H1 (cell line): ENCODE measurements at regions not wholly inside any gene's neighbourhood (a gene's known extent, or its start where the extent isn't known, plus 50 kb on each side); places are given as distances from the start of the nearest gene placed in this dataset.

ENCODE experiments used
- CTCF ChIA-PET: fragments of 300-600 bp; sonication (Branson Sonifier 250); formaldehyde crosslinking; loops from one replicate; lab custom pipeline; 2021; ENCODE audit not compliant: partially characterized antibody; lab: Charles Lee
- POLR2A ChIA-PET: fragments of 300-600 bp; sonication (Branson Sonifier 250); formaldehyde crosslinking; loops from one replicate; lab custom pipeline; 2021; ENCODE audit warnings: inconsistent platforms; ENCODE audit not compliant: partially characterized antibody; lab: Charles Lee
- DNase-seq, 2 experiments: peaks; one replicate each; pipeline versions ENCODE4 v3.0.0 to v3.0.0-alpha.2; 2010 to 2022; ENCODE audit warnings: low spot score in 2 of 2, low read depth in 1 of 2, mixed read lengths in 1 of 2
- FAIRE-seq: peaks from 2 replicates; lab custom pipeline; 2011; peaks lifted over from hg19 to GRCh38; lab: Jason Lieb, UNC
- H2AFZ ChIP-seq: 2 replicates; pipeline ENCODE4 v1.8.1; 2012; ENCODE audit warnings: low read length, inconsistent platforms
- H2AK5ac ChIP-seq: 2 replicates; pipeline ENCODE4 v1.6.1; 2013; ENCODE audit warnings: low read depth, low read length
- H2BK120ac ChIP-seq: replicated peaks from 2 replicates; pipeline ENCODE3; 2013; ENCODE audit warnings: low read depth, low read length, inconsistent platforms
- H2BK12ac ChIP-seq: 2 replicates; pipeline ENCODE4 v1.6.1; 2013; ENCODE audit warnings: low read depth, low read length
- H2BK15ac ChIP-seq: 2 replicates; pipeline ENCODE4 v1.6.1; 2013; ENCODE audit warnings: low read length
- H2BK20ac ChIP-seq: 2 replicates; pipeline ENCODE4 v1.6.1; 2013; ENCODE audit warnings: low read length
- H2BK5ac ChIP-seq: 2 replicates; pipeline ENCODE4 v1.6.1; 2013; ENCODE audit warnings: low read depth, low read length
- H3K14ac ChIP-seq: 2 replicates; pipeline ENCODE4 v1.6.1; 2013; ENCODE audit warnings: inconsistent platforms; ENCODE audit not compliant: insufficient read length
- H3K18ac ChIP-seq: 2 replicates; pipeline ENCODE4 v1.6.1; 2013; ENCODE audit warnings: low read length; ENCODE audit errors: extremely low read depth
- H3K23ac ChIP-seq: 2 replicates; pipeline ENCODE4 v1.6.1; 2013; ENCODE audit warnings: inconsistent platforms; ENCODE audit not compliant: insufficient read length
- H3K23me2 ChIP-seq: 2 replicates; pipeline ENCODE4 v1.6.1; 2013; ENCODE audit warnings: low read depth, low read length
- H3K27ac ChIP-seq: 2 replicates; pipeline ENCODE4 v1.6.1; 2011; ENCODE audit warnings: low read depth, low read length, inconsistent platforms
- H3K27me3 ChIP-seq, 4 experiments: replicated peaks in 1 of 4; 1 replicate in 1 of 4; 2 replicates in 3 of 4; pipeline versions ENCODE4 v1.6.1 to v1.8.1; 2011 to 2013; ENCODE audit warnings: low read length in 3 of 4, mild to moderate bottlenecking in 3 of 4, inconsistent platforms in 2 of 4, mixed read lengths in 2 of 4, moderate library complexity in 1 of 4; ENCODE audit not compliant: control insufficient read depth in 3 of 4, insufficient read depth in 3 of 4; ENCODE audit errors: extremely low read depth in 1 of 4
- H3K36me3 ChIP-seq, 4 experiments: 2 replicates each; pipeline versions ENCODE4 v1.6.1 to v1.8.1; 2011 to 2013; ENCODE audit warnings: mild to moderate bottlenecking in 4 of 4, low read length in 3 of 4, moderate library complexity in 2 of 4, control low read depth in 1 of 4, inconsistent platforms in 1 of 4; ENCODE audit not compliant: insufficient read depth in 4 of 4, control insufficient read depth in 2 of 4
- H3K4ac ChIP-seq: replicated peaks from 2 replicates; pipeline ENCODE3; 2013; ENCODE audit warnings: low read length, low read depth, mixed read lengths, inconsistent platforms; ENCODE audit not compliant: insufficient read length
- H3K4me1 ChIP-seq, 4 experiments: replicated peaks in 1 of 4; 1 replicate in 1 of 4; 2 replicates in 3 of 4; pipeline versions ENCODE4 v1.6.1 to v1.8.1; 2011 to 2013; ENCODE audit warnings: low read length in 3 of 4, inconsistent platforms in 2 of 4, mixed read lengths in 1 of 4; ENCODE audit not compliant: insufficient read depth in 4 of 4, control insufficient read depth in 3 of 4
- H3K4me2 ChIP-seq, 2 experiments: 2 replicates each; pipeline versions ENCODE4 v1.6.1 to v1.8.1; 2011 to 2013; ENCODE audit warnings: low read depth in 2 of 2, low read length in 2 of 2, control low read depth in 1 of 2, inconsistent platforms in 1 of 2, mild to moderate bottlenecking in 1 of 2; ENCODE audit not compliant: insufficient read depth in 1 of 2
- H3K4me3 ChIP-seq, 4 experiments: fragments of 200-600, 300-600 bp in 1 of 4; sonication (generic), shearing (Covaris generic), sonication (Bioruptor Twin) in 1 of 4; 2 replicates each; pipeline versions ENCODE4 v1.5.1 to v1.8.1; 2011 to 2016; ENCODE audit warnings: low read length in 4 of 4, low read depth in 3 of 4, control low read depth in 2 of 4, inconsistent platforms in 2 of 4, mild to moderate bottlenecking in 2 of 4, mixed read lengths in 1 of 4, moderate library complexity in 1 of 4; ENCODE audit not compliant: insufficient read depth in 2 of 4; ENCODE audit errors: extremely low read depth in 1 of 4
- H3K56ac ChIP-seq: replicated peaks from 2 replicates; pipeline ENCODE3; 2013; ENCODE audit warnings: low read depth, mild to moderate bottlenecking, mixed read lengths, low read length, inconsistent platforms; ENCODE audit not compliant: insufficient read length
- H3K79me1 ChIP-seq: 2 replicates; pipeline ENCODE4 v1.6.1; 2013; ENCODE audit warnings: low read depth, low read length, control low read depth
- H3K79me2 ChIP-seq, 2 experiments: 2 replicates each; pipeline versions ENCODE4 v1.6.1 to v1.8.1; 2012 to 2013; ENCODE audit warnings: low read length in 2 of 2, mild to moderate bottlenecking in 2 of 2, inconsistent platforms in 1 of 2; ENCODE audit not compliant: insufficient read depth in 2 of 2, control insufficient read depth in 1 of 2
- H3K9ac ChIP-seq, 4 experiments: replicated peaks in 1 of 4; 1 replicate in 1 of 4; 2 replicates in 3 of 4; pipeline versions ENCODE4 v1.6.1 to v1.8.1; 2011 to 2013; ENCODE audit warnings: low read depth in 3 of 4, low read length in 3 of 4, control low read depth in 2 of 4, mild to moderate bottlenecking in 2 of 4, moderate library complexity in 2 of 4, inconsistent platforms in 1 of 4; ENCODE audit errors: extremely low read depth in 1 of 4
- H3K9me3 ChIP-seq, 2 experiments: 2 replicates each; pipeline versions ENCODE4 v1.6.1 to v1.8.1; 2012 to 2013; ENCODE audit warnings: mild to moderate bottlenecking in 2 of 2, moderate library complexity in 2 of 2, control low read depth in 1 of 2, inconsistent platforms in 1 of 2, low read depth in 1 of 2, low read length in 1 of 2, mixed read lengths in 1 of 2; ENCODE audit not compliant: insufficient read depth in 2 of 2
- H4K20me1 ChIP-seq, 2 experiments: replicated peaks in 1 of 2; 2 replicates each; pipeline versions ENCODE3 to v1.8.1; 2011 to 2013; ENCODE audit warnings: inconsistent platforms in 2 of 2, low read length in 2 of 2, mild to moderate bottlenecking in 1 of 2; ENCODE audit not compliant: insufficient read depth in 2 of 2, control insufficient read depth in 1 of 2
- H4K5ac ChIP-seq: 2 replicates; pipeline ENCODE4 v1.6.1; 2013; ENCODE audit warnings: low read length, low read depth, mixed read lengths, inconsistent platforms; ENCODE audit not compliant: insufficient read length
- H4K8ac ChIP-seq: 2 replicates; pipeline ENCODE4 v1.8.0; 2013; ENCODE audit warnings: mild to moderate bottlenecking, moderate library complexity, low read length, inconsistent platforms; ENCODE audit not compliant: insufficient read depth; ENCODE audit errors: extremely low read depth
- H4K91ac ChIP-seq: replicated peaks from 2 replicates; pipeline ENCODE3; 2013; ENCODE audit warnings: low read length, mixed read lengths, inconsistent platforms; ENCODE audit not compliant: insufficient read length
- ATF3 ChIP-seq: IDR thresholded peaks from 2 replicates; pipeline ENCODE4 v1.6.1; 2011; ENCODE audit warnings: low read depth, mild to moderate bottlenecking, low read length; ENCODE audit not compliant: insufficient read depth
- BACH1 ChIP-seq: IDR thresholded peaks from 2 replicates; pipeline ENCODE4 v1.6.1; 2012; ENCODE audit warnings: low read length, improper control_type of control experiment
- HDAC2 ChIP-seq, 2 experiments: fragments of 300-600 bp in 1 of 2; sonication (generic) in 1 of 2; IDR thresholded peaks; 2 replicates each; pipeline ENCODE4 v1.6.1; 2011 to 2012; ENCODE audit warnings: low read depth in 2 of 2, low read length in 2 of 2, mild to moderate bottlenecking in 2 of 2, moderate library complexity in 2 of 2, borderline replicate concordance in 1 of 2, inconsistent platforms in 1 of 2
- RAD21 ChIP-seq, 2 experiments: IDR thresholded peaks in 1 of 2; conservative IDR thresholded peaks in 1 of 2; 2 replicates each; pipeline ENCODE4 v1.6.1; 2011; ENCODE audit warnings: low read depth in 2 of 2, low read length in 2 of 2, improper control_type of control experiment in 1 of 2, inconsistent platforms in 1 of 2, mild to moderate bottlenecking in 1 of 2, moderate library complexity in 1 of 2
- SIRT6 ChIP-seq: IDR thresholded peaks from one replicate; pipeline ENCODE4 v1.7.1; 2012; ENCODE audit warnings: low read length, inconsistent platforms
- SP2 ChIP-seq: IDR thresholded peaks from 2 replicates; pipeline ENCODE4 v1.6.1; 2012; ENCODE audit warnings: mild to moderate bottlenecking, low read length, inconsistent platforms
- TAF1 ChIP-seq: IDR thresholded peaks from 2 replicates; pipeline ENCODE4 v1.6.1; 2011; ENCODE audit warnings: mild to moderate bottlenecking, low read depth, low read length
- TBP ChIP-seq: IDR thresholded peaks from 2 replicates; pipeline ENCODE4 v1.6.1; 2011; ENCODE audit warnings: low read depth, low read length, improper control_type of control experiment
- WGBS, 2 experiments: shearing (Covaris generic) in 1 of 2; methylation state at CpG; one replicate each; pipeline versions ENCODE4 v1.1.6 to v1.1.7; 2013 to 2015; ENCODE audit warnings: low lambda C conversion rate in 2 of 2, mixed read lengths in 2 of 2, inconsistent platforms in 1 of 2, low coverage in 1 of 2, missing lambda C conversion rate in 1 of 2; ENCODE audit not compliant: insufficient replicate concordance in 2 of 2, insufficient coverage in 1 of 2, insufficient read length in 1 of 2; ENCODE audit errors: extremely low coverage in 1 of 2, missing lambda C conversion rate in 1 of 2; 5-methylcytosine and 5-hydroxymethylcytosine counted together

GRCh38 chr2:196486146-196486545 lies 153.4 kb upstream of the CCDC150 start:
- Histone ChIP-seq H3K4me3 (no peak overlapping the region), H3K4me2 (no peak overlapping the region), H2BK20ac (no peak overlapping the region), H3K27ac (no peak overlapping the region), H3K14ac (no peak overlapping the region), H3K4me1 (no peaks in the 10 kb centered on the region), H3K27me3 (no peaks in the 10 kb centered on the region), H2BK120ac (no peak overlapping the region), H2AFZ (no peak overlapping the region), H3K36me3 (no peaks in the 10 kb centered on the region), H4K91ac (no peak overlapping the region), H2AK5ac (no peak overlapping the region), H3K79me1 (no peaks in the 10 kb centered on the region), H3K23me2 (no peaks in the 10 kb centered on the region), H4K20me1 (no peaks in the 10 kb centered on the region), H2BK15ac (no peak overlapping the region), H3K56ac (no peak overlapping the region), H4K5ac (no peak overlapping the region), H3K23ac (no peak overlapping the region), H3K79me2 (no peaks in the 10 kb centered on the region), H4K8ac (no peak overlapping the region), H3K9me3 (no peaks in the 10 kb centered on the region), H3K18ac (no peak overlapping the region), H3K9ac (no peak overlapping the region), H3K4ac (no peak overlapping the region), H2BK5ac (no peak overlapping the region), H2BK12ac (no peak overlapping the region)
- ChIA-PET CTCF (interaction anchor here (0.8 to 3.5 kb wide), 4 partner anchors 18 to 388 kb away, joined by 3 to 11 read pairs (median 4); no protein-coding TSS in a partner anchor), POLR2A (no interaction called here)
- DNase-seq (no peak), FAIRE-seq (no peak)
- TF ChIP-seq BACH1 (no peak), HDAC2 (IDR thresholded peaks at IDR 0.05; ENCODE audit: borderline replicate concordance in 1 of 2, low read depth in 2 of 2, low read length in 2 of 2) (no peak), ATF3 (no peak), RAD21 (IDR thresholded peaks at IDR 0.05 in 1 of 2, conservative IDR thresholded peaks at IDR 0.05 in 1 of 2; ENCODE audit: low read depth in 2 of 2, low read length in 2 of 2) (no peak), SIRT6 (no peak), TBP (no peak), SP2 (no peak), TAF1 (no peak)
- WGBS, 2 experiments: 81% methylated on average over 3 of the region's 3 CpGs; no CpG with 5 or more reads in 1 of the 2 experiments
